ENCODE measurements at regions not wholly inside any gene's neighbourhood (a gene's known extent, or its start where the extent isn't known, plus 50 kb on each side); places are given as distances from the start of the nearest gene placed in this dataset.

- peaks cover 0 to 12% (median 12%) of the 10 kb centered on the region in 3 donors for H3K9me3 ChIP-seq
- TF ChIP-seq POLR2A (IDR thresholded peaks at IDR 0.05) = no peak
- TF ChIP-seq CTCF (IDR thresholded peaks at IDR 0.05) = no peak
- H3K27me3 ChIP-seq = no peaks in the 10 kb centered on the region
- no peaks in the 10 kb centered on the region for H3K36me3 ChIP-seq
- H3K4me1 ChIP-seq = no peaks in the 10 kb centered on the region
- no peak overlapping the region for H3K4me3 ChIP-seq
- no peak for DNase-seq
- intact Hi-C loops (cut with DNase I) = no loop called here
- 29 to 32% methylated on average over 2 of the region's 2 CpGs for WGBS, 2 donors
- H3K27ac ChIP-seq = no peak overlapping the region
Observed at GRCh38 chr21:22544747-22545146, 1546.5 kb downstream of the NCAM2 start.

- TF ChIP-seq POLR2A (IDR thresholded peaks at IDR 0.05) (no peak), CTCF (IDR thresholded peaks at IDR 0.05) (no peak)
- DNase-seq = no peak
Observed at GRCh38 chr21:22552390-22552789, 1554.2 kb downstream of the NCAM2 start.

DNA sequence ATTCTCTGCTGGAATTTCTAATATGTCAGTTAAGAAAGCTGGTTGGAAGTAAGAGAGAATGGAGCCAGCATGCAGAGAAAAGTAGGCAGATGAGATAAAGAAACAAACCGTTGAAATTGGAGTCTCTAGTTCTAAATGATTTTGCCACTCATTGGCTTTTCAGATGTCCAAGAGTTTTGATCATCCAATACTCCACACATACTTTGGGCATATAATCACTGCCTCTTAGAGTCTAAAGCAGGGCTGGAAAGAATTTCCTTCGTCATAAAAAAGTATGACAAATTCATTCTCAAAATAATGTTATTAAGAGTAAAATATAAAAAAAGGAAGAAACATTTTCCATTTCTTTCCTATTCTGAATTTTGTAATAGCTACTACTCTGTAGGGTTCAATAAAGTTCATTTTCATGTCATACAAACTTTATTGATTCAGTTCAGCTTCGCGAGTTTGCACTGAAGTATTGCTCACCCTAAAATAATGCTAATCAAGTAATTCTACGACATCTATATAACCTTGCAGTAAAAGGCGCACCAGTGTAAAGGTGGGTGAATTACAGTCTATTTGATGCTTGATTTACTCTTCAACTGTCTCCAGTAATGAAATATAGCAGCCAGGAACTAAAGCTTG is 1556.6 kb downstream of the NCAM2 start:
- DNase-seq = no peak
- Histone ChIP-seq H3K27ac (no peak overlapping the region), H3K36me3 (no peaks in the 10 kb centered on the region), H3K9me3 (no peaks in the 10 kb centered on the region), H3K4me3 (no peak overlapping the region), H3K4me1 (no peaks in the 10 kb centered on the region), H3K27me3 (no peaks in the 10 kb centered on the region)
- 77 to 78% methylated on average over 6 of the region's 6 CpGs for WGBS, 2 donors
- intact Hi-C loops (cut with DNase I) = no loop called here
- no peak for TF ChIP-seq POLR2A (IDR thresholded peaks at IDR 0.05)

More at GRCh38 chr21:22552390-22552789, 1554.2 kb downstream of the NCAM2 start:
- H3K4me1 ChIP-seq = no peaks in the 10 kb centered on the region
- no peaks in the 10 kb centered on the region for H3K9me3 ChIP-seq
- intact Hi-C loops (cut with DNase I) = no loop called here
- H3K4me3 ChIP-seq = no peak overlapping the region
- no peaks in the 10 kb centered on the region for H3K27me3 ChIP-seq
- H3K36me3 ChIP-seq = no peaks in the 10 kb centered on the region
- no peak overlapping the region for H3K27ac ChIP-seq

GRCh38 chr21:22556829-22557228 is 1558.6 kb downstream of the NCAM2 start:
- Histone ChIP-seq H3K27me3 (no peaks in the 10 kb centered on the region), H3K4me1 (no peaks in the 10 kb centered on the region), H3K9me3 (peaks cover 0 to 8% (median 0%) of the 10 kb centered on the region in 3 donors), H3K4me3 (no peak overlapping the region), H3K27ac (no peak overlapping the region), H3K36me3 (no peaks in the 10 kb centered on the region)
- no peak for TF ChIP-seq CTCF (IDR thresholded peaks at IDR 0.05)
- TF ChIP-seq POLR2A (IDR thresholded peaks at IDR 0.05) = no peak
- intact Hi-C loops (cut with DNase I) = no loop called here
- no peak for DNase-seq

DNA sequence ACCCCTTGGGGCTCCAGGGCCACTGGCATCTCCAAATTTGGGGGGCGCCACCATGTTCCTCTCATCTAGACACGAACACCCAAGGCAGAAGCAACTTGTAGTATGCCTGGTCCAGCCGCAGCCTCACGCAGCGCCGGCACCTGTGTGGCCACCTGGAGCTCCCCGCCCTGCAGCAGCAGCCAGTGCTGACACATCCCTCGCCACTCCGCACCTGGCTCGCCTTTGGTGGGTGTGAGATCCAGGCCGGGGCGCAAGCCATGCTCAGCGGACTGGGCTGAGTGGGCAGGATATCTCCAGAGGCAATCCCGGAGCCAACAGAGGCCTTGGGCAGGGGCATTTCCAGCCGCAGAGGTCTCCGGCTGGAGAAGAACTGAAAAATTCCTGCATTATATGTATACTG is 1563.7 kb downstream of the NCAM2 start:
- no peak for TF ChIP-seq POLR2A (IDR thresholded peaks at IDR 0.05)
- no peak for TF ChIP-seq CTCF (IDR thresholded peaks at IDR 0.05)
- no peak overlapping the region for H3K4me3 ChIP-seq
- intact Hi-C loops (cut with DNase I) = no loop called here
- H3K9me3 ChIP-seq = peaks cover 0 to 11% (median 0%) of the 10 kb centered on the region in 3 donors
- no peak for DNase-seq
- no peaks in the 10 kb centered on the region for H3K36me3 ChIP-seq
- H3K4me1 ChIP-seq = no peaks in the 10 kb centered on the region
- H3K27me3 ChIP-seq = no peaks in the 10 kb centered on the region
- no peak overlapping the region for H3K27ac ChIP-seq
- WGBS, 2 donors = 92 to 95% methylated on average over 4 to 8 of the region's 16 CpGs

- Histone ChIP-seq H3K27me3 (no peaks in the 10 kb centered on the region), H3K27ac (no peak overlapping the region), H3K4me3 (no peak overlapping the region), H3K4me1 (no peaks in the 10 kb centered on the region), H3K9me3 (peaks cover 0 to 11% (median 0%) of the 10 kb centered on the region in 3 donors), H3K36me3 (no peaks in the 10 kb centered on the region)
- TF ChIP-seq POLR2A (IDR thresholded peaks at IDR 0.05) (no peak), CTCF (IDR thresholded peaks at IDR 0.05) (no peak)
- no peak for DNase-seq
- 90 to 100% methylated on average over 1 of the region's 1 CpG for WGBS, 2 donors
- intact Hi-C loops (cut with DNase I) = no loop called here
Observed at GRCh38 chr21:22573834-22574233, 1575.6 kb downstream of the NCAM2 start.
